Fibroblast of lung (primary cell): ENCODE measurements at regions not wholly inside any gene's neighbourhood (a gene's known extent, or its start where the extent isn't known, plus 50 kb on each side); places are given as distances from the start of the nearest gene placed in this dataset.

ENCODE experiments used
- DNase-seq, 2 donors: peaks; one replicate each; pipeline versions ENCODE4 v3.0.0 to v3.0.0-alpha.2; 2010; ENCODE audit warnings: low read depth in 2 of 2
- H2AFZ ChIP-seq: 2 replicates; pipeline ENCODE4 v1.5.1; 2012; ENCODE audit warnings: low read length, control low read depth, inconsistent platforms
- H3K27ac ChIP-seq: 2 replicates; pipeline ENCODE4 v1.5.1; 2011; ENCODE audit warnings: low read length, control low read depth; ENCODE audit not compliant: insufficient read depth
- H3K27me3 ChIP-seq: 2 replicates; pipeline ENCODE4 v1.5.1; 2011; ENCODE audit warnings: mild to moderate bottlenecking, low read length; ENCODE audit not compliant: control insufficient read depth, insufficient read depth
- H3K36me3 ChIP-seq: 2 replicates; pipeline ENCODE4 v1.5.1; 2011; ENCODE audit warnings: low read length; ENCODE audit not compliant: control insufficient read depth, insufficient read depth
- H3K4me1 ChIP-seq: 2 replicates; pipeline ENCODE4 v1.5.1; 2011; ENCODE audit warnings: low read length; ENCODE audit not compliant: control insufficient read depth, insufficient read depth; ENCODE audit errors: extremely low read depth
- H3K4me2 ChIP-seq: 2 replicates; pipeline ENCODE4 v1.5.1; 2011; ENCODE audit warnings: low read length, control low read depth; ENCODE audit not compliant: insufficient read depth; ENCODE audit errors: extremely low read depth
- H3K4me3 ChIP-seq, 4 experiments: fragments of 200-600 bp in 1 of 4; sonication (generic) in 1 of 4; replicated peaks in 1 of 4; 2 replicates each; pipeline ENCODE4 v1.5.1; 2011 to 2016; ENCODE audit warnings: low read length in 4 of 4, low read depth in 3 of 4, mild to moderate bottlenecking in 3 of 4, control low read depth in 2 of 4, inconsistent platforms in 1 of 4, mixed read lengths in 1 of 4; ENCODE audit not compliant: insufficient read depth in 1 of 4; ENCODE audit errors: control extremely low read depth in 1 of 4
- H3K79me2 ChIP-seq: 2 replicates; pipeline ENCODE4 v1.5.1; 2012; ENCODE audit warnings: mild to moderate bottlenecking, low read length, inconsistent platforms; ENCODE audit not compliant: control insufficient read depth, insufficient read depth
- H3K9ac ChIP-seq: 2 replicates; pipeline ENCODE4 v1.5.1; 2011; ENCODE audit warnings: mild to moderate bottlenecking, low read length, control low read depth; ENCODE audit not compliant: insufficient read depth
- H3K9me3 ChIP-seq: 2 replicates; pipeline ENCODE4 v1.5.1; 2012; ENCODE audit warnings: low read depth, low read length; ENCODE audit not compliant: control insufficient read depth, insufficient read depth
- H4K20me1 ChIP-seq: 2 replicates; pipeline ENCODE4 v1.5.1; 2011; ENCODE audit warnings: low read length; ENCODE audit not compliant: control insufficient read depth, insufficient read depth; ENCODE audit errors: extremely low read depth
- EZH2 ChIP-seq: IDR thresholded peaks from 2 replicates; pipeline ENCODE4 v1.5.1; 2012; ENCODE audit warnings: low read length, control low read depth, mild to moderate bottlenecking; ENCODE audit errors: missing control alignments
- TF ChIP-seq, protein P1 (sequence below), 2 donors: IDR thresholded peaks in 1 of 2; conservative IDR thresholded peaks in 1 of 2; 1 replicate in 1 of 2; 2 replicates in 1 of 2; pipeline ENCODE4 v1.5.1; 2011 to 2012; ENCODE audit warnings: low read length in 2 of 2, control low read depth in 1 of 2, inconsistent platforms in 1 of 2, low read depth in 1 of 2, mild to moderate bottlenecking in 1 of 2

DNA sequence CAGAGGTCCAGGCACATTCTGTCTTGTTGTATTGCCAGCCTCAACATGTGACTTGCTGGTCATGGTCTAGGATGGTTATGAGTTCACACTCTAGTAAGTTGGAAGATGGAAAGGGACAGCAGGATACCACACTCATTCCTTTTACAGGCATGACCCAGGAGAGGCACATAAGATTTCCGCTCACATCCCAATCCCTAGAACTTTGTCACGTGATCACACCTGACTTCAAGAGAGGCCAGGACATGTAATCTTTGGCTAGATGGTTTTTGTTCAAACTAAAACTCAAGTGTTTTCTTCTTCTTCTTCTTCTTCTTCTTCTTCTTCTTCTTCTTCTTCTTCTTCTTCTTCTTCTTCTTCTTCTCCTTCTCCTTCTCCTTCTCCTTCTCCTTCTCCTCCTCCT lies 53.4 kb upstream of the ARX start:
- no peaks in the 10 kb centered on the region for H3K36me3 ChIP-seq
- DNase-seq: no peak
- H3K9ac ChIP-seq: no peak overlapping the region
- no peaks in the 10 kb centered on the region for H3K4me1 ChIP-seq
- no peak overlapping the region for H3K27ac ChIP-seq
- no peaks in the 10 kb centered on the region for H4K20me1 ChIP-seq
- H3K27me3 ChIP-seq: no peaks in the 10 kb centered on the region
- H3K9me3 ChIP-seq: no peaks in the 10 kb centered on the region
- H2AFZ ChIP-seq: no peak overlapping the region
- H3K79me2 ChIP-seq: no peaks in the 10 kb centered on the region
- H3K4me3 ChIP-seq: no peak overlapping the region
- TF ChIP-seq, protein P1, sequence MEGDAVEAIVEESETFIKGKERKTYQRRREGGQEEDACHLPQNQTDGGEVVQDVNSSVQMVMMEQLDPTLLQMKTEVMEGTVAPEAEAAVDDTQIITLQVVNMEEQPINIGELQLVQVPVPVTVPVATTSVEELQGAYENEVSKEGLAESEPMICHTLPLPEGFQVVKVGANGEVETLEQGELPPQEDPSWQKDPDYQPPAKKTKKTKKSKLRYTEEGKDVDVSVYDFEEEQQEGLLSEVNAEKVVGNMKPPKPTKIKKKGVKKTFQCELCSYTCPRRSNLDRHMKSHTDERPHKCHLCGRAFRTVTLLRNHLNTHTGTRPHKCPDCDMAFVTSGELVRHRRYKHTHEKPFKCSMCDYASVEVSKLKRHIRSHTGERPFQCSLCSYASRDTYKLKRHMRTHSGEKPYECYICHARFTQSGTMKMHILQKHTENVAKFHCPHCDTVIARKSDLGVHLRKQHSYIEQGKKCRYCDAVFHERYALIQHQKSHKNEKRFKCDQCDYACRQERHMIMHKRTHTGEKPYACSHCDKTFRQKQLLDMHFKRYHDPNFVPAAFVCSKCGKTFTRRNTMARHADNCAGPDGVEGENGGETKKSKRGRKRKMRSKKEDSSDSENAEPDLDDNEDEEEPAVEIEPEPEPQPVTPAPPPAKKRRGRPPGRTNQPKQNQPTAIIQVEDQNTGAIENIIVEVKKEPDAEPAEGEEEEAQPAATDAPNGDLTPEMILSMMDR (conservative IDR thresholded peaks at IDR 0.05 in 1 of 2, IDR thresholded peaks at IDR 0.05 in 1 of 2; ENCODE audit: low read depth in 1 of 2, low read length in 2 of 2): no peak
- no peak for TF ChIP-seq EZH2
- no peak overlapping the region for H3K4me2 ChIP-seq

DNA sequence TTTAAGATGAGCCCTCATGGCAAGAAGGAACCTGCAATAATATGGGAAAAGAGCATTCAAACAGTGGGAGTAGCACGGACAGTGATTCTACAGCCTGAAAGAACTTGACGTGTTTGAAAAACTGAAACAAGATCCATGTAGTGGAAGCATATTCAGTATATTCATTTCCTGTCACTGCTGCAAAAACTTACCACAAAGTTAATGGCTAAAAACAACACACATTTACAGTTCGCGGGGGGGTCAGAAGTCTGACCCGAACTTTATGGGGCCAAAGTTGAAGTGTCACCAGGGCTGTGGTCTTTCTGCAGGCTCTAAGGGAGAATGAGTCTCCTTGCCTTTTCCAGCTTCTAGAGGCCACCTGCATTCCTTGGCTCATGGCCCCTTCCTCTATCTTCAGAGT lies 52.6 kb upstream of the ARX start:
- Histone ChIP-seq H2AFZ (no peak overlapping the region), H3K79me2 (no peaks in the 10 kb centered on the region), H3K9ac (no peak overlapping the region), H3K27ac (no peak overlapping the region), H4K20me1 (no peaks in the 10 kb centered on the region), H3K4me3 (no peak overlapping the region), H3K27me3 (no peaks in the 10 kb centered on the region), H3K4me2 (no peak overlapping the region), H3K36me3 (no peaks in the 10 kb centered on the region), H3K4me1 (no peaks in the 10 kb centered on the region), H3K9me3 (no peaks in the 10 kb centered on the region)
- no peak for DNase-seq
- TF ChIP-seq, protein P1 (conservative IDR thresholded peaks at IDR 0.05 in 1 of 2, IDR thresholded peaks at IDR 0.05 in 1 of 2; ENCODE audit: low read depth in 1 of 2, low read length in 2 of 2): no peak
- no peak for TF ChIP-seq EZH2

DNA sequence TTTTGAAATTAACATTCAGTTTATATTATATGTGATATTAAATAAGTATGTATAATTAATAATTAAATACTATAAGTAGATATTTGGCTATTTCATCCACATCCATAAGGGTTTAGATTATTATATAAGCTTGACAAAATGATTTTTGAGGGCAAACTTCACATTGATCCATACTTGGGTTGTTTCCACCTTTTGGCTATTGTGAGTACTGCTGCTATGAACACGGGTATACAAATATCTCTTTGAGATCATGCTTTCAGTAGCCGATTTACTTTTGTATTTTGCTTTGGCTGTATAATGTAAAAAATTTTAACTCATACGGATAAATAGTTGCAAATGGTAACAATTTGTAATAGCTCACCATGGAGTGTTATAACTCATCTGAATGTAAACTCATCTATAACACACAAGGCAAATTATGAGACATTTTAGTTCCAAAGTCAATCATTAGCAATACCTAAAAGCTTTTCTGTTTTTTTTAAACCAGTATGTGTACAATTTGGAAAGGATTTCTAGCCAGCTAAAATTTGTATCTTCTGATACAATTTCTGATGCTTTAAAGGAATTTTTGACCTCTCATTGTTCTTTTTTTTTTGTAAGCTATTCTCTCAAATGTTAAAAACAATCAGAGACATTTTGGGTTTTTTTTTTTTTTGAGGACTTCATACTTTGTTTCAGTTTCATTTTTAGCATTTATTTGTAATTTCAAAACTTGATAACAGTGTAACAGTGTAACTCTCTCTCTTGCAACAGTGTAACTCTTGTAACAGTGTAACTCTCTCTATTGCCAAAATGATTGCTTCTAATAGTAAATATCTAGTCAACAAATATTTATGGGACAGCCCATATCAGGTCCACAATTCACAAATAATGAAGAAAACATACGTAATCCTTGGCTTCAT lies 51.8 kb upstream of the ARX start:
- Histone ChIP-seq H3K9ac (no peak overlapping the region), H3K27ac (no peak overlapping the region), H3K4me3 (peak overlapping the region in 1 of 4 experiments; percentile 22), H3K9me3 (no peaks in the 10 kb centered on the region), H3K79me2 (no peaks in the 10 kb centered on the region), H3K4me1 (no peaks in the 10 kb centered on the region), H3K4me2 (no peak overlapping the region), H3K36me3 (no peaks in the 10 kb centered on the region), H2AFZ (no peak overlapping the region), H3K27me3 (no peaks in the 10 kb centered on the region), H4K20me1 (no peaks in the 10 kb centered on the region)
- no peak for DNase-seq
- TF ChIP-seq, protein P1 (conservative IDR thresholded peaks at IDR 0.05 in 1 of 2, IDR thresholded peaks at IDR 0.05 in 1 of 2; ENCODE audit: low read depth in 1 of 2, low read length in 2 of 2): no peak
- TF ChIP-seq EZH2: no peak
